Fibroblast of mammary gland (primary cell): ENCODE measurements at regions not wholly inside any gene's neighbourhood (a gene's known extent, or its start where the extent isn't known, plus 50 kb on each side); places are given as distances from the start of the nearest gene placed in this dataset.

ENCODE experiments used
- DNase-seq: peaks from one replicate; pipeline ENCODE4 v3.0.0-alpha.2; 2010; ENCODE audit warnings: low read depth
- H3K4me3 ChIP-seq: 2 replicates; pipeline ENCODE4 v1.5.1; 2011; ENCODE audit warnings: low read depth, mild to moderate bottlenecking, low read length, moderate library complexity; ENCODE audit not compliant: control insufficient read depth
- TF ChIP-seq, protein P1 (sequence below): conservative IDR thresholded peaks from 2 replicates; pipeline ENCODE4 v1.5.1; 2011; ENCODE audit warnings: low read depth, low read length, inconsistent platforms; ENCODE audit not compliant: control insufficient read depth, insufficient read depth

- no peak for DNase-seq
- TF ChIP-seq, protein P1, sequence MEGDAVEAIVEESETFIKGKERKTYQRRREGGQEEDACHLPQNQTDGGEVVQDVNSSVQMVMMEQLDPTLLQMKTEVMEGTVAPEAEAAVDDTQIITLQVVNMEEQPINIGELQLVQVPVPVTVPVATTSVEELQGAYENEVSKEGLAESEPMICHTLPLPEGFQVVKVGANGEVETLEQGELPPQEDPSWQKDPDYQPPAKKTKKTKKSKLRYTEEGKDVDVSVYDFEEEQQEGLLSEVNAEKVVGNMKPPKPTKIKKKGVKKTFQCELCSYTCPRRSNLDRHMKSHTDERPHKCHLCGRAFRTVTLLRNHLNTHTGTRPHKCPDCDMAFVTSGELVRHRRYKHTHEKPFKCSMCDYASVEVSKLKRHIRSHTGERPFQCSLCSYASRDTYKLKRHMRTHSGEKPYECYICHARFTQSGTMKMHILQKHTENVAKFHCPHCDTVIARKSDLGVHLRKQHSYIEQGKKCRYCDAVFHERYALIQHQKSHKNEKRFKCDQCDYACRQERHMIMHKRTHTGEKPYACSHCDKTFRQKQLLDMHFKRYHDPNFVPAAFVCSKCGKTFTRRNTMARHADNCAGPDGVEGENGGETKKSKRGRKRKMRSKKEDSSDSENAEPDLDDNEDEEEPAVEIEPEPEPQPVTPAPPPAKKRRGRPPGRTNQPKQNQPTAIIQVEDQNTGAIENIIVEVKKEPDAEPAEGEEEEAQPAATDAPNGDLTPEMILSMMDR: no peak
- no peak overlapping the region for H3K4me3 ChIP-seq
These were observed 356.9 kb downstream of the DSEL start for GRCh38 chr18:67159662-67160061.

DNA sequence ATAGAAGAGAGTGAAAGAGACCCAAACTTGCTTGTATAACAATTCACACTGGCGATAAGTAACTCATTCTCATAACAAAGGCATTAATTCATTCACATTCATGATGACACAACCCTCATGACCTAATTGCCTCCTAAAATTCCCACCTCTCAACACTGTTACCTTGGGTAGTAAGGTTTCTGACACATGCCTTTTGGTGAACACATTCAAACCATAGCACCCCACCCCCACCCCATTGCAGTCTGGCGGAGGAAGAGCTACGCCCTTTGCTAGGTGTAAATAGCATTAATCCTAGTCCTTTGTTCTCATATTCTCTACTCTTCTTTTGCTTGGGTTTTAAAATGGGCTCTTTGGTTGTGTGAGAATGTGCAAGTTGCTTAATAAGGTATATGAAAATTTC lies 361.5 kb downstream of the DSEL start:
- no peak overlapping the region for H3K4me3 ChIP-seq
- TF ChIP-seq, protein P1: no peak
- no peak for DNase-seq

- no peak for DNase-seq
- TF ChIP-seq, protein P1: no peak
- no peak overlapping the region for H3K4me3 ChIP-seq
These were observed 365.2 kb downstream of the DSEL start for GRCh38 chr18:67151366-67151765.

GRCh38 chr18:67145586-67146292 lies 370.8 kb downstream of the DSEL start:
- DNase-seq: no peak
- TF ChIP-seq, protein P1: no peak
- H3K4me3 ChIP-seq: no peak overlapping the region

- H3K4me3 ChIP-seq: no peak overlapping the region
- DNase-seq: no peak
- TF ChIP-seq, protein P1: no peak
These were observed 372.2 kb downstream of the DSEL start for GRCh38 chr18:67144329-67144728.

- TF ChIP-seq, protein P1: no peak
- DNase-seq: no peak
- H3K4me3 ChIP-seq: no peak overlapping the region
These were observed 373.5 kb downstream of the DSEL start for GRCh38 chr18:67143028-67143427.
